DOHH2 (cell line): ENCODE measurements at regions not wholly inside any gene's neighbourhood (a gene's known extent, or its start where the extent isn't known, plus 50 kb on each side); places are given as distances from the start of the nearest gene placed in this dataset.

Experiments used
- H3F3A ChIP-seq: fragments of 200-600 bp; sonication (generic), shearing (Covaris generic); 2 replicates; pipeline ENCODE4 v1.6.0; 2016; ENCODE audit warnings: antibody characterized with exemption, mild to moderate bottlenecking; ENCODE audit not compliant: control insufficient read depth, insufficient read depth
- H3K27ac ChIP-seq: fragments of 200-600 bp; sonication (generic); 2 replicates; pipeline ENCODE4 v1.5.1; 2014; ENCODE audit warnings: low read depth, mild to moderate bottlenecking, low read length, moderate library complexity
- H3K27me3 ChIP-seq: fragments of 200-600 bp; sonication (generic); 2 replicates; pipeline ENCODE4 v1.6.1; 2014; ENCODE audit warnings: mild to moderate bottlenecking, low read length, mixed read lengths; ENCODE audit not compliant: control insufficient read depth
- H3K36me3 ChIP-seq: fragments of 200-600 bp; sonication (generic); 2 replicates; pipeline ENCODE4 v1.6.1; 2014; ENCODE audit warnings: mild to moderate bottlenecking, low read length, moderate library complexity, mixed read lengths; ENCODE audit not compliant: control insufficient read depth
- H3K4me1 ChIP-seq: fragments of 200-600 bp; sonication (generic); 2 replicates; pipeline ENCODE4 v1.6.1; 2014; ENCODE audit warnings: mild to moderate bottlenecking, low read length, mixed read lengths; ENCODE audit not compliant: control insufficient read depth
- H3K4me2 ChIP-seq: fragments of 200-600 bp; sonication (generic); 2 replicates; pipeline ENCODE4 v1.6.0; 2014; ENCODE audit warnings: mild to moderate bottlenecking, low read length, moderate library complexity
- H3K4me3 ChIP-seq: fragments of 200-600 bp; sonication (generic); 2 replicates; pipeline ENCODE4 v1.5.1; 2014; ENCODE audit warnings: mild to moderate bottlenecking, low read length, mixed read lengths
- H3K79me2 ChIP-seq: fragments of 200-600 bp; sonication (generic); 2 replicates; pipeline ENCODE4 v1.6.1; 2014; ENCODE audit warnings: mild to moderate bottlenecking, low read length, mixed read lengths; ENCODE audit not compliant: control insufficient read depth
- H3K9me2 ChIP-seq: fragments of 200-600 bp; sonication (generic); replicated peaks from 2 replicates; pipeline ENCODE4 v1.6.1; 2014; ENCODE audit warnings: mild to moderate bottlenecking, low read length, mixed read lengths; ENCODE audit not compliant: control insufficient read depth
- H3K9me3 ChIP-seq: fragments of 200-600 bp; sonication (generic); 2 replicates; pipeline ENCODE4 v1.6.1; 2014; ENCODE audit warnings: antibody characterized with exemption, low read length, mixed read lengths; ENCODE audit not compliant: control insufficient read depth, insufficient read depth
- H4K20me1 ChIP-seq: fragments of 200-600 bp; sonication (generic); 2 replicates; pipeline ENCODE4 v1.6.0; 2014; ENCODE audit warnings: low read depth, mild to moderate bottlenecking, antibody characterized with exemption, low read length, moderate library complexity; ENCODE audit not compliant: control insufficient read depth, insufficient read depth
- EZH2phosphoT487 ChIP-seq: fragments of 200-600 bp; sonication (generic); IDR thresholded peaks from 2 replicates; pipeline ENCODE4 v1.6.1; 2017; ENCODE audit warnings: borderline replicate concordance, mild to moderate bottlenecking, antibody characterized with exemption, low read length, moderate library complexity, mixed read lengths
- TF ChIP-seq, protein P1 (sequence below): fragments of 200-600 bp; sonication (generic); IDR thresholded peaks from one replicate; pipeline ENCODE4 v1.5.1; 2014; ENCODE audit warnings: antibody characterized with exemption, mild to moderate bottlenecking, low read depth, low read length; ENCODE audit not compliant: poor library complexity, severe bottlenecking

DNA sequence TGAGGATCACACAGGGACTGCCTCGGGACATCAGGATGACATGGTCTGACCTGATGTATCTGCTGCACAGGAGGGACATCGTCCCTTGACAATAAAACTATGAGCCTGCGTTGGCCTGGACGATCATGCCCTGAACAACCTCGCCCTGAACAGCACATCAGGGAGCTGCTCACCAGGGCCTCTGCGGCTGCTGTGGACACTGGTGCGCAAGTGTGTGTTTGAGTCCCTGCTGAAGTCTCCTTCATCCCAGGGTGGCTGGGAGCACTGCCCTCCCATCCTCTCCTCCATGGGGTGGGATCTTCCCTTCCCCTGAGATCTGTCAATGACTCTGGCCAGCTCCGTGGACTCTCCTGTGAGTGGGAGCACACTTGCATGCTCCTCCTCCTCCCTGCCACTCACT is 257.8 kb downstream of the RBFOX3 start:
- H3K27me3 ChIP-seq: peaks cover 7% of the 10 kb centered on the region

GRCh38 chr17:79350533-79350932 is 260.3 kb downstream of the RBFOX3 start:
- Histone ChIP-seq H3K9me3 (peaks cover 7% of the 10 kb centered on the region; the same call in 1 of the 2 replicates), H3K27me3 (peaks cover 20% of the 10 kb centered on the region), H3K4me1 (no peaks in the 10 kb centered on the region), H3K4me3 (no peak overlapping the region), H4K20me1 (no peaks in the 10 kb centered on the region), H3K36me3 (no peaks in the 10 kb centered on the region), H3K27ac (no peak overlapping the region), H3F3A (no peaks in the 10 kb centered on the region), H3K9me2 (no peaks in the 10 kb centered on the region), H3K79me2 (no peaks in the 10 kb centered on the region), H3K4me2 (no peak overlapping the region)
- TF ChIP-seq, protein P1, sequence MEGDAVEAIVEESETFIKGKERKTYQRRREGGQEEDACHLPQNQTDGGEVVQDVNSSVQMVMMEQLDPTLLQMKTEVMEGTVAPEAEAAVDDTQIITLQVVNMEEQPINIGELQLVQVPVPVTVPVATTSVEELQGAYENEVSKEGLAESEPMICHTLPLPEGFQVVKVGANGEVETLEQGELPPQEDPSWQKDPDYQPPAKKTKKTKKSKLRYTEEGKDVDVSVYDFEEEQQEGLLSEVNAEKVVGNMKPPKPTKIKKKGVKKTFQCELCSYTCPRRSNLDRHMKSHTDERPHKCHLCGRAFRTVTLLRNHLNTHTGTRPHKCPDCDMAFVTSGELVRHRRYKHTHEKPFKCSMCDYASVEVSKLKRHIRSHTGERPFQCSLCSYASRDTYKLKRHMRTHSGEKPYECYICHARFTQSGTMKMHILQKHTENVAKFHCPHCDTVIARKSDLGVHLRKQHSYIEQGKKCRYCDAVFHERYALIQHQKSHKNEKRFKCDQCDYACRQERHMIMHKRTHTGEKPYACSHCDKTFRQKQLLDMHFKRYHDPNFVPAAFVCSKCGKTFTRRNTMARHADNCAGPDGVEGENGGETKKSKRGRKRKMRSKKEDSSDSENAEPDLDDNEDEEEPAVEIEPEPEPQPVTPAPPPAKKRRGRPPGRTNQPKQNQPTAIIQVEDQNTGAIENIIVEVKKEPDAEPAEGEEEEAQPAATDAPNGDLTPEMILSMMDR: no peak
- TF ChIP-seq EZH2phosphoT487: no peak

More for the DNA sequence above, 257.8 kb downstream of the RBFOX3 start:
- Histone ChIP-seq H3K36me3 (no peaks in the 10 kb centered on the region), H3K9me3 (peaks cover 7% of the 10 kb centered on the region; the same call in 1 of the 2 replicates), H3K27ac (no peak overlapping the region), H3F3A (no peaks in the 10 kb centered on the region), H4K20me1 (no peaks in the 10 kb centered on the region), H3K4me2 (no peak overlapping the region), H3K4me1 (no peaks in the 10 kb centered on the region), H3K9me2 (no peaks in the 10 kb centered on the region), H3K79me2 (no peaks in the 10 kb centered on the region), H3K4me3 (no peak overlapping the region)
- TF ChIP-seq EZH2phosphoT487: no peak
- TF ChIP-seq, protein P1: no peak

DNA sequence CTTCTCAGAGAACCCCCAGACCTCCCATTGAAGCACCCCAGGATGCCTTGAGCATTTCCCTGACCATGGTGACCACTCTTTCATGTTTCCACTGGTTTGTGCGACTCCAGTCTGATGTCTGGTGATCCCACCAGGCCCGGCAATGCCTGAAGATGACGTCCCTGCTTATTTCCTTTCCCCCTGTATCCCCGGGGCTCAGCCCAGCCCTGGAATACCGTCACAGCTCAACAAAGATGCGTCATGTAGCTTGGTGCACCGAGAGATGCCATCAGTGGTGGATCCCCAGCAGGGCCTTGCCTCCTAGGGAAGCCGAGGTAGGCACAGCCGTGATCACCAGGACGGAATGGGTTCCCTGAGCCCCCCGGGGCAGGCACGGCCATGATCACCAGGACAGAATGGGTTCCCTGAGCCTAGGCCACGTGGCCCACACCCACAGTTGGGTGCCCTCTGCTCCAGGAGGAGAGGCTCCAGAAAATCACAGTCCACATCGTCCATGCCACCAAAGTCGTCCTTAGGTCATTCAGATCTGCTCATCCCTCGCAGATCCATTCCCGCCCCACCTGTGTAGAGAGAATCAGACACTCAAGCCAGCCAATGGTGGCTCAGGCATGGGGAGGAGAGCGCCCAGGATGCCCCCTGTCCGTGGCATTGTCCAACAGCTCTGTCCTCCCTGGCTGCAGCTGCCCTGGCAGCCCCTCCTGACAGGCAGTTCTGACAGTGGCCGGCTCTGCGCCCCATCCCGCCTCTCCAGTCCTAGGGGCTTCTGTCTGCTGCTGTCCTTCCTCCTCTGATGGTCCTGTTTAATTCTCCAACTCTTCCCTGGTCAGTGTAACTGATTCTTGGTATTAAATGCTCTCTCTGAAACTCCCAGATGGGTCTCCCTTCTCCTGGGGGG is 261.1 kb downstream of the RBFOX3 start:
- no peaks in the 10 kb centered on the region for H3K9me2 ChIP-seq
- H3K9me3 ChIP-seq: peaks cover 7% of the 10 kb centered on the region; the same call in 1 of the 2 replicates
- no peaks in the 10 kb centered on the region for H3K36me3 ChIP-seq
- H3K27ac ChIP-seq: no peak overlapping the region
- TF ChIP-seq EZH2phosphoT487: no peak
- TF ChIP-seq, protein P1: no peak
- no peak overlapping the region for H3K4me3 ChIP-seq
- no peaks in the 10 kb centered on the region for H3K4me1 ChIP-seq
- H4K20me1 ChIP-seq: no peaks in the 10 kb centered on the region
- no peaks in the 10 kb centered on the region for H3F3A ChIP-seq
- H3K79me2 ChIP-seq: no peaks in the 10 kb centered on the region
- no peak overlapping the region for H3K4me2 ChIP-seq
- peaks cover 25% of the 10 kb centered on the region for H3K27me3 ChIP-seq
